BE2C (cell line): ENCODE measurements at regions not wholly inside any gene's neighbourhood (a gene's known extent, or its start where the extent isn't known, plus 50 kb on each side); places are given as distances from the start of the nearest gene placed in this dataset.

Source experiments
- DNase-seq: peaks from one replicate; pipeline ENCODE4 v3.0.0-alpha.2; 2020
- H3K27me3 ChIP-seq: fragments of 250-450 bp; sonication (Bioruptor Pico); 2 replicates; pipeline ENCODE4 v1.5.1; 2020; ENCODE audit warnings: mild to moderate bottlenecking
- H3K36me3 ChIP-seq: fragments of 250-450 bp; sonication (Bioruptor Pico); 2 replicates; pipeline ENCODE4 v1.5.1; 2020; ENCODE audit warnings: mild to moderate bottlenecking
- H3K4me1 ChIP-seq: fragments of 250-450 bp; sonication (Bioruptor Pico); 2 replicates; pipeline ENCODE4 v1.5.1; 2020
- H3K4me3 ChIP-seq: 2 replicates; pipeline ENCODE4 v1.5.1; 2011; ENCODE audit warnings: low read depth, low read length
- H3K9me3 ChIP-seq: fragments of 250-450 bp; sonication (Bioruptor Pico); 2 replicates; pipeline ENCODE4 v1.5.1; 2020
- CTCF ChIP-seq: IDR thresholded peaks from 2 replicates; pipeline ENCODE4 v1.5.1; 2012; ENCODE audit warnings: mild to moderate bottlenecking, low read depth, low read length

- Histone ChIP-seq H3K9me3 (no peaks in the 10 kb centered on the region), H3K4me1 (no peaks in the 10 kb centered on the region), H3K36me3 (no peaks in the 10 kb centered on the region), H3K27me3 (no peaks in the 10 kb centered on the region), H3K4me3 (no peak overlapping the region)
- no peak for DNase-seq
- TF ChIP-seq CTCF: no peak
These were observed 165.5 kb upstream of the ECI2 start for GRCh38 chr6:4300917-4301316.

DNA sequence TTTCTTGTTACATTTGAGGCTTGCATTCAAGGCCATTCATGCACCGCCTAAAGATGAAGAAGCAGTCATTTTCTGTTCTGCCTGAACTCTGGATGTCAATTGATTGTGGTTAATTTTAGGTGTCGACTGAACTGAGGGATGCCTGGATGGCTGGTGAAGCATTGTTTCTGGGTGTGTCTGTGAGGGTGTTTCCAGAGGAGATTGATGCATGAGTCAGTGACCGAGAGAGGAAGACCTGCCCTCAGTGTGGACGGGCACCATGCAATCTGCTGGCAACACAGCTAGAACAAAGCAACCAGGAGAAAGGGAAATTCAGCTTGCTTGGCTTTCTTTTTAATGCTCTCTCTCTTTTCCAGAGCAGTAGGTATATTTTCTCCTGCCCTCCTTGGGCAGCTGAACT lies 164.1 kb upstream of the ECI2 start:
- H3K36me3 ChIP-seq: no peaks in the 10 kb centered on the region
- DNase-seq: no peak
- no peaks in the 10 kb centered on the region for H3K27me3 ChIP-seq
- no peak for TF ChIP-seq CTCF
- no peak overlapping the region for H3K4me3 ChIP-seq
- no peaks in the 10 kb centered on the region for H3K4me1 ChIP-seq
- H3K9me3 ChIP-seq: no peaks in the 10 kb centered on the region

DNA sequence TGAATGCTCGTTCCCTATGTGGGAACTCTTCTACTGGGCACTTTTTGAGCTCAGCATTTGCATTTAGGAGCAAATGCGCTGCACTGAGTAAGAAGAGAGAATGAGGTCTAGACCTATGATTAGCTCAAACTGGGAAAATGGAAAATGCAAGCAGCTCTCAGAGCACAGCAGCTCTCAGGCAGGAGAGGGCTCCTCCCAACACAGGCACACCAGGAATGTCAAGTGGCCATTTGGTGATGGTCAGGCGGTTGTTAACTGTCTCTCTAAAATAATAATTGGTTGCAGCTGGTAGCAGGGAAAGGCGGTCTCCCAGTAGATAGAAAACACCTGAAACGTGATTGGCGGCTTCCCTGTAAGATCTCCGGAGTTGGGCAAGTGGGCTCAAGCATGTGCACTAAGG lies 162.0 kb upstream of the ECI2 start:
- DNase-seq: no peak
- Histone ChIP-seq H3K4me3 (no peak overlapping the region), H3K27me3 (no peaks in the 10 kb centered on the region), H3K36me3 (no peaks in the 10 kb centered on the region), H3K4me1 (no peaks in the 10 kb centered on the region), H3K9me3 (no peaks in the 10 kb centered on the region)
- TF ChIP-seq CTCF: no peak

DNA sequence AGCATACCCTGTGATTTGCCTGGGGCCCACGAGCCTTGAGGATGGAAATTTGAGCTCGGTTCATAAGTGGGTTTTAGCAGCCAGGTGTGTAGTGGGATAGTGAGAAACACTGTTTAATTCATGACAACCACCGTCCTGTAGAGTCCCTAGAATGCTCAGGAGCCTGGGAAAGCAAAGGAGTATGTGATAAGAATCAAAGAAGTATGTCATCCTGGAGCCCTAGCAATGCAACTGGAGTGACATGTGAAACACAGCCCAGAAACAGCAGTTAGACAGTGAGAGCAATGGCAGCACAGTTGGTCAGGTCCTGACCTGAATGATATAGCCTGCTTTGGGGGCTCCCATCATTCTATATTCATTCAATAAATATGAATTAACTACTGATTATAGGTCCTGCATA lies 161.2 kb upstream of the ECI2 start:
- DNase-seq: no peak
- no peak for TF ChIP-seq CTCF
- Histone ChIP-seq H3K4me1 (no peaks in the 10 kb centered on the region), H3K4me3 (no peak overlapping the region), H3K27me3 (no peaks in the 10 kb centered on the region), H3K9me3 (no peaks in the 10 kb centered on the region), H3K36me3 (no peaks in the 10 kb centered on the region)

GRCh38 chr6:4295783-4296155 lies 160.4 kb upstream of the ECI2 start:
- H3K9me3 ChIP-seq: no peaks in the 10 kb centered on the region
- H3K4me1 ChIP-seq: no peaks in the 10 kb centered on the region
- no peak overlapping the region for H3K4me3 ChIP-seq
- no peak for TF ChIP-seq CTCF
- no peaks in the 10 kb centered on the region for H3K27me3 ChIP-seq
- no peak for DNase-seq
- no peaks in the 10 kb centered on the region for H3K36me3 ChIP-seq

DNA sequence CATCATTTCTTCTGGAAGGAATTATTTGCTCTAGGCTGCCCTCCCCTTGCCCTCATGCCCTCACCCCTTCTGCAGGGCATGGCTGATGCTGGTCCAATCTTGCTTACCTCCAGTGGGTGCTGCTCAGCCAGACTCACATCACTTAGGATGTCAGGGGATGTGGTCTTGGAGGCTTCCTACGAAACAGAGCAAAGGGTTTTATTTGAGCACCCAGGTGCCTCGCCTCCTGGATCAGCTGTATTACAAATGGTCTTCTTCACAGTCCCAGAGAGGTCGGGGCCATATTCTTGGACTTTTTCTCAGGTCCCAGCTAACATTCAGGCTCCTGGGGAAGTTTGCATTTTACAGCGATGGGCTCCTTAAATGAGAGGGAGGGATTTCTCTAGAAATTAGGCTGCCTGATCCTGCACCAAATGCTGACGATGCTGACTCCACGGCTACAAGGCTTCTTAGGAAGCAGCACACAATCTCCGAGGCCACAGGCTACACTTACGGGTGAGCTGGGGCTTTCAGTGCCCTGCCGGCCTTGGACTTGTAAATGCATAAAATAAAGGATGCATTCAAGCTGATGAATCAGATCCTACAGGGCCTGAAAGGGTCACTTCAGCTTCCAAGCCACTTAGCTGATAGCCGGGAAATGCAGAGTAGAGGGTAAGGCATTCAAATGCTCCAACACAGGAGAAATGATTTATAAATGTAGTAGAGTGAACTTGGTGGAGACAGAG lies 159.8 kb upstream of the ECI2 start:
- no peak for DNase-seq
- TF ChIP-seq CTCF: no peak
- Histone ChIP-seq H3K4me1 (no peaks in the 10 kb centered on the region), H3K27me3 (no peaks in the 10 kb centered on the region), H3K9me3 (no peaks in the 10 kb centered on the region), H3K36me3 (no peaks in the 10 kb centered on the region), H3K4me3 (no peak overlapping the region)
